Loucy (cell line): ENCODE measurements at regions not wholly inside any gene's neighbourhood (a gene's known extent, or its start where the extent isn't known, plus 50 kb on each side); places are given as distances from the start of the nearest gene placed in this dataset.

Experiments used
- H2AFZ ChIP-seq: fragments of 200-600 bp; sonication (generic); 2 replicates; pipeline ENCODE4 v1.6.0; 2016; ENCODE audit warnings: antibody characterized with exemption, mild to moderate bottlenecking, low read length, moderate library complexity
- H3F3A ChIP-seq: fragments of 200-600 bp; 2 replicates; pipeline ENCODE4 v1.6.0; 2016; ENCODE audit warnings: antibody characterized with exemption, low read depth, mild to moderate bottlenecking
- H3K27me3 ChIP-seq: fragments of 200-600 bp; sonication (generic); 2 replicates; pipeline ENCODE4 v1.6.1; 2014; ENCODE audit warnings: low read length, mild to moderate bottlenecking; ENCODE audit not compliant: insufficient read depth, poor library complexity, severe bottlenecking
- H3K36me3 ChIP-seq: fragments of 200-600 bp; sonication (generic); 2 replicates; pipeline ENCODE4 v1.6.1; 2016; ENCODE audit warnings: low read length; ENCODE audit not compliant: insufficient read depth
- H3K4me1 ChIP-seq: fragments of 200-600 bp; sonication (generic); 2 replicates; pipeline ENCODE4 v1.5.1; 2014; ENCODE audit warnings: low read length, mild to moderate bottlenecking; ENCODE audit not compliant: insufficient read depth, poor library complexity, severe bottlenecking
- H3K4me2 ChIP-seq: fragments of 200-600 bp; sonication (generic); 2 replicates; pipeline ENCODE4 v1.6.0; 2014; ENCODE audit warnings: antibody characterized with exemption, low read length, low read depth, mild to moderate bottlenecking; ENCODE audit not compliant: poor library complexity, severe bottlenecking
- H3K4me3 ChIP-seq: fragments of 200-600 bp; sonication (generic); 2 replicates; pipeline ENCODE4 v1.5.1; 2014; ENCODE audit warnings: low read length, mild to moderate bottlenecking, mixed read lengths; ENCODE audit not compliant: poor library complexity, severe bottlenecking
- H3K79me2 ChIP-seq: fragments of 200-600 bp; sonication (generic); 2 replicates; pipeline ENCODE4 v1.6.1; 2014; ENCODE audit warnings: low read length; ENCODE audit not compliant: insufficient read depth
- H3K9ac ChIP-seq: fragments of 200-600 bp; sonication (generic); 2 replicates; pipeline ENCODE4 v1.6.0; 2014; ENCODE audit warnings: mild to moderate bottlenecking, low read depth, low read length, moderate library complexity; ENCODE audit not compliant: poor library complexity, severe bottlenecking
- H3K9me2 ChIP-seq: fragments of 200-600 bp; sonication (generic); replicated peaks from 2 replicates; pipeline ENCODE4 v1.6.1; 2016; ENCODE audit warnings: low read depth, low read length, mixed read lengths
- H3K9me3 ChIP-seq: fragments of 200-600 bp; sonication (generic); 2 replicates; pipeline ENCODE4 v1.6.1; 2014; ENCODE audit warnings: mild to moderate bottlenecking, antibody characterized with exemption, low read length, low read depth; ENCODE audit not compliant: insufficient read depth
- H4K20me1 ChIP-seq: fragments of 200-600 bp; sonication (generic); 2 replicates; pipeline ENCODE4 v1.6.0; 2014; ENCODE audit warnings: antibody characterized with exemption, low read length, mild to moderate bottlenecking; ENCODE audit not compliant: insufficient read depth, poor library complexity, severe bottlenecking
- EZH2phosphoT487 ChIP-seq: fragments of 200-600 bp; IDR thresholded peaks from 2 replicates; pipeline ENCODE4 v1.6.1; 2018; ENCODE audit warnings: antibody characterized with exemption, mild to moderate bottlenecking, moderate library complexity, borderline replicate concordance
- TF ChIP-seq, protein P1 (sequence below): fragments of 200-600 bp; sonication (generic); conservative IDR thresholded peaks from 2 replicates; pipeline ENCODE4 v1.5.1; 2014; ENCODE audit warnings: mild to moderate bottlenecking, antibody characterized with exemption, low read length

DNA sequence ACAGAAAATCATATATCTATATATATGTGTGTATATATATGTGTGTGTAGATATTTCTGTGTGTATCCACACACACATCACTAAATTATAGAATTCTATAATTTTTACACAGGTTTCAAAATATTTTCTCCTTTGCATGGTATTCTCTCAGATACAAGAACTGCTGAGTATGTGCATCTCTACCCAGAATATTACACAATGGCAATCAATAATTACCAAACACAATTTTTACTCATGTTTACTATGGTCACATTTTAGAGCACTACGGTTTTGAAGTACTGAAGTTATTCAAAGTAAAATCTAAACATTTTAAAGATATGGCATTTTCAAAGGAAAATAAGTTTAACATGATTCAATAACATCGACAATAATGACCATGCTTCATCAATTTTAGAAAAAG lies 258.5 kb downstream of the PAX3 start:
- Histone ChIP-seq H2AFZ (no peak overlapping the region), H3K4me3 (no peak overlapping the region), H3K9me2 (no peaks in the 10 kb centered on the region), H3K9me3 (no peaks in the 10 kb centered on the region), H3K27me3 (no peaks in the 10 kb centered on the region), H3K4me1 (no peaks in the 10 kb centered on the region), H3K4me2 (no peak overlapping the region), H3K36me3 (no peaks in the 10 kb centered on the region), H3K9ac (no peak overlapping the region), H3F3A (no peaks in the 10 kb centered on the region), H3K79me2 (no peaks in the 10 kb centered on the region), H4K20me1 (no peaks in the 10 kb centered on the region)
- TF ChIP-seq, protein P1, sequence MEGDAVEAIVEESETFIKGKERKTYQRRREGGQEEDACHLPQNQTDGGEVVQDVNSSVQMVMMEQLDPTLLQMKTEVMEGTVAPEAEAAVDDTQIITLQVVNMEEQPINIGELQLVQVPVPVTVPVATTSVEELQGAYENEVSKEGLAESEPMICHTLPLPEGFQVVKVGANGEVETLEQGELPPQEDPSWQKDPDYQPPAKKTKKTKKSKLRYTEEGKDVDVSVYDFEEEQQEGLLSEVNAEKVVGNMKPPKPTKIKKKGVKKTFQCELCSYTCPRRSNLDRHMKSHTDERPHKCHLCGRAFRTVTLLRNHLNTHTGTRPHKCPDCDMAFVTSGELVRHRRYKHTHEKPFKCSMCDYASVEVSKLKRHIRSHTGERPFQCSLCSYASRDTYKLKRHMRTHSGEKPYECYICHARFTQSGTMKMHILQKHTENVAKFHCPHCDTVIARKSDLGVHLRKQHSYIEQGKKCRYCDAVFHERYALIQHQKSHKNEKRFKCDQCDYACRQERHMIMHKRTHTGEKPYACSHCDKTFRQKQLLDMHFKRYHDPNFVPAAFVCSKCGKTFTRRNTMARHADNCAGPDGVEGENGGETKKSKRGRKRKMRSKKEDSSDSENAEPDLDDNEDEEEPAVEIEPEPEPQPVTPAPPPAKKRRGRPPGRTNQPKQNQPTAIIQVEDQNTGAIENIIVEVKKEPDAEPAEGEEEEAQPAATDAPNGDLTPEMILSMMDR, result no peak
- no peak for TF ChIP-seq EZH2phosphoT487

DNA sequence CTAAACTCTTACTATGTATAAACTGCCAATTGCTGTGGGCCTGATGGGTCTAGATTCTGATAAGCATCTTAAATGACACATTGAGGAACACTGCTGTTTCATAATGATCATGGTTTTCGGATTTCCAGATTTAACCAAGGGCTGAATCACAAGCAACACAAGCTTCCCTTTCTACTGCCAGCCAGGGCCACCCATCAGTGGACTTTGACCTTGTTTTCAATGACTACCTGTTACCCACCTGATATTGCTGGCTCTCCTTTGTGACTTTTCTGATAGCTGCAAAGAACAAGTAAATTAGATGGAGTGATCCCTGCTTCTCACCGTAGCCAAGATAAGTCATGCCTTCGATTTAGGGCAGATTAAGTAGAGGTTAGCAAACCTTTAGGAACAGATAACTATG lies 259.0 kb downstream of the PAX3 start:
- no peak overlapping the region for H3K9ac ChIP-seq
- no peaks in the 10 kb centered on the region for H4K20me1 ChIP-seq

GRCh38 chr2:222038067-222038802 lies 260.6 kb downstream of the PAX3 start:
- Histone ChIP-seq H3K4me2 (no peak overlapping the region), H3K79me2 (no peaks in the 10 kb centered on the region), H3K4me1 (no peaks in the 10 kb centered on the region), H3K9ac (no peak overlapping the region), H3F3A (no peaks in the 10 kb centered on the region), H3K27me3 (no peaks in the 10 kb centered on the region), H3K36me3 (no peaks in the 10 kb centered on the region), H2AFZ (no peak overlapping the region), H3K4me3 (no peak overlapping the region), H3K9me2 (no peaks in the 10 kb centered on the region), H4K20me1 (no peaks in the 10 kb centered on the region), H3K9me3 (no peaks in the 10 kb centered on the region)
- TF ChIP-seq, protein P1, result peak; percentile 59
- TF ChIP-seq EZH2phosphoT487, result no peak

More for the DNA sequence above, 259.0 kb downstream of the PAX3 start:
- TF ChIP-seq, protein P1, result no peak
- no peak for TF ChIP-seq EZH2phosphoT487
- Histone ChIP-seq H3K79me2 (no peaks in the 10 kb centered on the region), H3K9me3 (no peaks in the 10 kb centered on the region), H2AFZ (no peak overlapping the region), H3F3A (no peaks in the 10 kb centered on the region), H3K4me2 (no peak overlapping the region), H3K4me3 (no peak overlapping the region), H3K9me2 (no peaks in the 10 kb centered on the region), H3K4me1 (no peaks in the 10 kb centered on the region), H3K36me3 (no peaks in the 10 kb centered on the region), H3K27me3 (no peaks in the 10 kb centered on the region)
